ENCODE measurements at regions not wholly inside any gene's neighbourhood (a gene's known extent, or its start where the extent isn't known, plus 50 kb on each side); places are given as distances from the start of the nearest gene placed in this dataset.

- WGBS, 2 donors (ENCODE audit: low coverage in 1 of 2): 72 to 81% methylated on average over 2 of the region's 2 CpGs
- Histone ChIP-seq H3K27ac (no peak overlapping the region), H3K27me3 (no peaks in the 10 kb centered on the region), H3K4me3 (no peak overlapping the region), H3K4me1 (no peaks in the 10 kb centered on the region), H3K9me3 (no peaks in the 10 kb centered on the region), H3K36me3 (no peaks in the 10 kb centered on the region)
- TF ChIP-seq POLR2A (IDR thresholded peaks at IDR 0.05) (no peak), CTCF (IDR thresholded peaks at IDR 0.05) (no peak), POLR2AphosphoS5 (IDR thresholded peaks at IDR 0.05) (no peak), EP300 (IDR thresholded peaks at IDR 0.05; ENCODE audit: low read depth) (no peak)
- in situ Hi-C loops (cut with MboI; ENCODE audit: low pct_ligation_motif_present in 1 of 4, low pct_unique_long_range_greater_than_20kb in 1 of 4, low sequenced_read_pairs in 3 of 4) (no loop called here), intact Hi-C loops (cut with DNase I; ENCODE audit: low total_unique reads) (no loop called here)
- no peak for DNase-seq
These were observed 74.7 kb upstream of the GAP43 start for GRCh38 chr3:115548611-115549010.

- intact Hi-C loops (cut with DNase I; ENCODE audit: low total_unique reads) (no loop called here), in situ Hi-C loops (cut with MboI; ENCODE audit: low pct_ligation_motif_present in 1 of 4, low pct_unique_long_range_greater_than_20kb in 1 of 4, low sequenced_read_pairs in 3 of 4) (no loop called here)
- Histone ChIP-seq H3K36me3 (no peaks in the 10 kb centered on the region), H3K27ac (no peak overlapping the region), H3K4me3 (no peak overlapping the region), H3K4me1 (no peaks in the 10 kb centered on the region), H3K27me3 (no peaks in the 10 kb centered on the region), H3K9me3 (no peaks in the 10 kb centered on the region)
- DNase-seq: no peak
- WGBS, 2 donors (ENCODE audit: low coverage in 1 of 2): 63 to 68% methylated on average over 2 of the region's 2 CpGs
- TF ChIP-seq CTCF (IDR thresholded peaks at IDR 0.05) (no peak), EP300 (IDR thresholded peaks at IDR 0.05; ENCODE audit: low read depth) (no peak), POLR2AphosphoS5 (IDR thresholded peaks at IDR 0.05) (no peak), POLR2A (IDR thresholded peaks at IDR 0.05) (no peak)
These were observed 74.2 kb upstream of the GAP43 start for GRCh38 chr3:115549071-115549470.

- WGBS, 2 donors (ENCODE audit: low coverage in 1 of 2): 55% methylated on average over 1 of the region's 1 CpG; no CpG with 5 or more reads in 1 of the 2 donors
- no peak overlapping the region for H3K4me3 ChIP-seq
- peak overlapping the region in 1 of 4 donors; percentile 8 for H3K27ac ChIP-seq
These were observed 73.0 kb upstream of the GAP43 start for GRCh38 chr3:115550285-115550761.

GRCh38 chr3:115551016-115551415, 72.3 kb upstream of the GAP43 start:
- no peak overlapping the region for H3K4me3 ChIP-seq
- H3K27ac ChIP-seq: no peak overlapping the region
- in situ Hi-C loops (cut with MboI; ENCODE audit: low pct_ligation_motif_present in 1 of 4, low pct_unique_long_range_greater_than_20kb in 1 of 4, low sequenced_read_pairs in 3 of 4) (no loop called here), intact Hi-C loops (cut with DNase I; ENCODE audit: low total_unique reads) (no loop called here)
- no peaks in the 10 kb centered on the region for H3K4me1 ChIP-seq
- TF ChIP-seq POLR2AphosphoS5 (IDR thresholded peaks at IDR 0.05) (no peak), EP300 (IDR thresholded peaks at IDR 0.05; ENCODE audit: low read depth) (no peak), POLR2A (IDR thresholded peaks at IDR 0.05) (no peak)
- DNase-seq: no peak
- no peaks in the 10 kb centered on the region for H3K27me3 ChIP-seq
- WGBS, 2 donors (ENCODE audit: low coverage in 1 of 2): 88 to 93% methylated on average over 1 of the region's 1 CpG
- no peaks in the 10 kb centered on the region for H3K36me3 ChIP-seq
- H3K9me3 ChIP-seq: no peaks in the 10 kb centered on the region

More at GRCh38 chr3:115550285-115550761, 73.0 kb upstream of the GAP43 start:
- H3K36me3 ChIP-seq: no peaks in the 10 kb centered on the region
- H3K4me1 ChIP-seq: no peaks in the 10 kb centered on the region
- H3K9me3 ChIP-seq: no peaks in the 10 kb centered on the region
- in situ Hi-C loops (cut with MboI; ENCODE audit: low pct_ligation_motif_present in 1 of 4, low pct_unique_long_range_greater_than_20kb in 1 of 4, low sequenced_read_pairs in 3 of 4) (no loop called here), intact Hi-C loops (cut with DNase I; ENCODE audit: low total_unique reads) (no loop called here)
- TF ChIP-seq EP300 (IDR thresholded peaks at IDR 0.05; ENCODE audit: low read depth) (no peak), POLR2A (IDR thresholded peaks at IDR 0.05) (no peak), POLR2AphosphoS5 (IDR thresholded peaks at IDR 0.05) (no peak)
- no peaks in the 10 kb centered on the region for H3K27me3 ChIP-seq
- no peak for DNase-seq

GRCh38 chr3:115552007-115552406, 71.3 kb upstream of the GAP43 start:
- in situ Hi-C loops (cut with MboI; ENCODE audit: low pct_ligation_motif_present in 1 of 4, low pct_unique_long_range_greater_than_20kb in 1 of 4, low sequenced_read_pairs in 3 of 4): no loop called here
- WGBS, 2 donors (ENCODE audit: low coverage in 1 of 2): 80 to 90% methylated on average over 2 to 3 of the region's 3 CpGs

More at GRCh38 chr3:115552007-115552406, 71.3 kb upstream of the GAP43 start:
- no peak overlapping the region for H3K27ac ChIP-seq
- H3K36me3 ChIP-seq: no peaks in the 10 kb centered on the region
- no peak overlapping the region for H3K4me3 ChIP-seq
- no peaks in the 10 kb centered on the region for H3K4me1 ChIP-seq
- H3K27me3 ChIP-seq: no peaks in the 10 kb centered on the region
- no peak for DNase-seq
- TF ChIP-seq EP300 (IDR thresholded peaks at IDR 0.05; ENCODE audit: low read depth) (no peak), CTCF (IDR thresholded peaks at IDR 0.05) (no peak), POLR2AphosphoS5 (IDR thresholded peaks at IDR 0.05) (no peak), POLR2A (IDR thresholded peaks at IDR 0.05) (no peak)
- intact Hi-C loops (cut with DNase I; ENCODE audit: low total_unique reads): no loop called here
- H3K9me3 ChIP-seq: no peaks in the 10 kb centered on the region
